D721Med (cell line): ENCODE measurements at regions not wholly inside any gene's neighbourhood (a gene's known extent, or its start where the extent isn't known, plus 50 kb on each side); places are given as distances from the start of the nearest gene placed in this dataset.

Experiments
- DNase-seq: peaks from one replicate; pipeline ENCODE4 v3.0.0; 2011; ENCODE audit warnings: low spot score; ENCODE audit not compliant: insufficient read length
- FAIRE-seq: peaks from 2 replicates; lab custom pipeline; 2011; peaks lifted over from hg19 to GRCh38; lab: Jason Lieb, UNC
- TF ChIP-seq, protein P1 (sequence below): IDR thresholded peaks from 2 replicates; pipeline ENCODE4 v1.5.1; 2012; ENCODE audit warnings: mild to moderate bottlenecking, control low read depth; ENCODE audit not compliant: insufficient read depth; ENCODE audit errors: missing control alignments

DNA sequence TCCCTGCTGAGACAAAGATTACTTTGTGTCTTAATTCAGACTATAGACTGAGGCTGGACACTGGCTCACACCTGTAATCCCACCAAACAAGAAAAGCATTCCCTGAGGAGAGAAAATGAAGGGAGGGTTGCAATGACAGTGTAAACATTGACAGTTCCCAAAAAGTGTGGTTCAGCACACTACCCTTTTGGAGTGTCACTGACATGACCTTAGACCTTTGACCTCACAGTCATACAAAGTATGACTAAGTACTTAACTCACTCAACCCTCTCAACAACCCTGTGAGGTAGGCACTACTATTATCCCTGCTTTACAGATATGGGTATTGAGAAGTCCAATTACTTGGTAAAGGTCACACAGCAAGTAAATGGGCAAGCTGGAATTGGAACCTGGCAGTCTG, 341.7 kb downstream of the LRRC3B start:
- TF ChIP-seq, protein P1, sequence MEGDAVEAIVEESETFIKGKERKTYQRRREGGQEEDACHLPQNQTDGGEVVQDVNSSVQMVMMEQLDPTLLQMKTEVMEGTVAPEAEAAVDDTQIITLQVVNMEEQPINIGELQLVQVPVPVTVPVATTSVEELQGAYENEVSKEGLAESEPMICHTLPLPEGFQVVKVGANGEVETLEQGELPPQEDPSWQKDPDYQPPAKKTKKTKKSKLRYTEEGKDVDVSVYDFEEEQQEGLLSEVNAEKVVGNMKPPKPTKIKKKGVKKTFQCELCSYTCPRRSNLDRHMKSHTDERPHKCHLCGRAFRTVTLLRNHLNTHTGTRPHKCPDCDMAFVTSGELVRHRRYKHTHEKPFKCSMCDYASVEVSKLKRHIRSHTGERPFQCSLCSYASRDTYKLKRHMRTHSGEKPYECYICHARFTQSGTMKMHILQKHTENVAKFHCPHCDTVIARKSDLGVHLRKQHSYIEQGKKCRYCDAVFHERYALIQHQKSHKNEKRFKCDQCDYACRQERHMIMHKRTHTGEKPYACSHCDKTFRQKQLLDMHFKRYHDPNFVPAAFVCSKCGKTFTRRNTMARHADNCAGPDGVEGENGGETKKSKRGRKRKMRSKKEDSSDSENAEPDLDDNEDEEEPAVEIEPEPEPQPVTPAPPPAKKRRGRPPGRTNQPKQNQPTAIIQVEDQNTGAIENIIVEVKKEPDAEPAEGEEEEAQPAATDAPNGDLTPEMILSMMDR, result no peak
- DNase-seq (no peak), FAIRE-seq (no peak)

- FAIRE-seq, result no peak
- TF ChIP-seq, protein P1, result no peak
Measured at GRCh38 chr3:26964836-26965235, 342.3 kb downstream of the LRRC3B start.

GRCh38 chr3:26967501-26967900, 344.9 kb downstream of the LRRC3B start:
- TF ChIP-seq, protein P1, result no peak
- no peak for FAIRE-seq
- DNase-seq, result no peak

More at GRCh38 chr3:26964836-26965235, 342.3 kb downstream of the LRRC3B start:
- no peak for DNase-seq

DNA sequence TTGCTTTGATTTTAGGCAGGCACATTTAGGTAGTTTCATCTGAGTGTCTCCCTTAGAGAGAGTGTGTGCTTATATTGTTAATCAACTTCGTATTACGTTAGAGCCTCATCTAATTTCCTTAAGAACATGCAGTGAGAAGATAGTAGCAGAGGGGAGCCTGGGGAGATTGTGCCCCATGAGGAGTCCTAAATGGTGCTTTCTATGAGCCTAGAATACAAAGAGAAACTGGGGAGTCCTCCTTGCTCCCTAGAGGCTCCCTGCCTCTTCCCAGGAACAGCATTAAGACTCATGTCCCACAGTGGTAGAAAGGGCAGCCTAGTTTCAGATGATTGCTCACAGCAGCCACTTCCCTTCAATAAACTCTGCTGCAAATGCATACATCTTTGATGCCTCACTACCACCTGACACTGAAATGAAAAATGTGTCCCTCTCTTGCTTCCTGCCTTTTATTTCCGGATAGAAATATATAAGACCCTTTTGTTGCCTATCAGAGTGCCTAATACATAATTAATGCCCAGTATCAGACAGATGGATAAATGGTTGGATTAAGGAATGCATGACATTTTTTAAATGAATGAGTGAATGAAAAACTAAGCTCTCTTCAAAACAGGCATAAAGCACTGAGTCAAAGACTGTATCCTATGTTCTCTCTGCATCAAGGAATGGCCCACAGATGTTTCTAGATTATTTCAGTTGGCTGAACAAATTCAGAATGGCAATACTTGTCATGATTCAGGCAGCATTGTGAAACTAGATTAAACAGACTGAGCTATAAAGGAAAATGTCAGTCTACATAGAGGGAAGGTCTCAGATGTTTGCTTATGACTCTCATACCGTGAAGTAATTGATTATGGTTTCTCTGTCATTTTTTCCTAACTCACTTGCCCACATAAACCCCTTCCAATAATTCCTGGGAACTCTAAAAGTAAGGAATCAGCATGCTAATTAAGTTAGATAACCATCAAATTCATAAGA, 362.1 kb downstream of the LRRC3B start:
- no peak for DNase-seq
- FAIRE-seq, result no peak
- TF ChIP-seq, protein P1, result no peak

GRCh38 chr3:26989037-26989436, 366.5 kb downstream of the LRRC3B start:
- DNase-seq (no peak), FAIRE-seq (no peak)
- TF ChIP-seq, protein P1, result no peak

DNA sequence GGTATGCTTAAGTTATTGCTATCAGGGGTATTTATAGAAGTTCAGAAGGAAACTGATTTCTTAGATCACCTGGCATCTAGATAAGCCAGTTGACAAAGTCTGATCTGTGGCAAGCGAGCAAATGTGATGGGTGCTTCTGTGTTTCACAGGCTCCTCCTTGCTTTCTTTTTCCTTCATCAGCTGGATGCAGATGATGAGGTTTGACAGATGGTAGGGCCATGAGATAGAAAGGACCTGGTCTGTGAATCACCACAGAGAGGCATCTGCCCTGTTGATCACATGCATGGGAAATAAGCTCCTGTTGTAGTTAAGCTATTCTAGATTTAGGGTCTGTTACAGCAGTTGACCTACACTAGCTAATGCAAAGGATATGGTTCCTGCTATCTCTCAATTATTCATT, 372.0 kb downstream of the NEK10 start:
- TF ChIP-seq, protein P1, result no peak
- FAIRE-seq (no peak), DNase-seq (no peak)

DNA sequence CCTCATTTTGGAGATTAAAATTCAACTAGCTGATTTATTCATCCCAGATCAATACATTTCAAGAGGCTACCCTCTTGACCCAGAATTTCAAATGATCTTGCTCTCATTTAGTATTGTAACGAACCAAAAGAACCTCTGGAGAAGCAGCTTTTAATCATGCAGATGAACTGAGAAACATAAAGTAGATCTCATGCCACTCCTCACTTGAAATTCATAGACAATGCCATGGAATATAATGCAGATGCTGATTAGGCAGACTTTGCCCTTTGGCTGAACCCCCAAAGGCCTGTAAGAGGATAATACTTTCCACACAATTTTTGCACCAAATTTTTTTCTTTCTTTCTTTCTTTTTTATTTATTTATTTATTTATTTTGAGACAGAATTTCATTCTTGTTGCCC, 358.3 kb downstream of the NEK10 start:
- DNase-seq (no peak), FAIRE-seq (no peak)
- TF ChIP-seq, protein P1, result no peak
